ENCODE measurements at regions not wholly inside any gene's neighbourhood (a gene's known extent, or its start where the extent isn't known, plus 50 kb on each side); places are given as distances from the start of the nearest gene placed in this dataset.

DNA sequence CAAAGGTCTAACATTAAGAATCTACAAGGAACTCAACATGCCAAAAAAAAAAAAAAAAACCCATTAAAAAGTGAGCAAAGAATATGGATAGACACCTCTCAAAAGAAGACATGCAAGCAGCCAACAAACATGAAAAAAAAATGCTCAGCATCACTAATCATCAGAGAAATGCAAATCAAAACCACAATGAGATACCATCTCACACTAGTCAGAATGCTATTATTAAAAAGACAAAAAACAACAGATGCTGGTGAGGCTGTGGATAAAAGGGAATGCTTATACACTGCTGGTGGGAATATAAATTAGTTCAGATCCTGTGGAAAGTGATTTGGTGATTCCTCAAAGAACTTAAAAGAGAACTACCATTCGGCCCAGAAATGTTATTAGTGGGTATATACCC lies 257.7 kb upstream of the PLET1 start:
- TF ChIP-seq, protein P1, sequence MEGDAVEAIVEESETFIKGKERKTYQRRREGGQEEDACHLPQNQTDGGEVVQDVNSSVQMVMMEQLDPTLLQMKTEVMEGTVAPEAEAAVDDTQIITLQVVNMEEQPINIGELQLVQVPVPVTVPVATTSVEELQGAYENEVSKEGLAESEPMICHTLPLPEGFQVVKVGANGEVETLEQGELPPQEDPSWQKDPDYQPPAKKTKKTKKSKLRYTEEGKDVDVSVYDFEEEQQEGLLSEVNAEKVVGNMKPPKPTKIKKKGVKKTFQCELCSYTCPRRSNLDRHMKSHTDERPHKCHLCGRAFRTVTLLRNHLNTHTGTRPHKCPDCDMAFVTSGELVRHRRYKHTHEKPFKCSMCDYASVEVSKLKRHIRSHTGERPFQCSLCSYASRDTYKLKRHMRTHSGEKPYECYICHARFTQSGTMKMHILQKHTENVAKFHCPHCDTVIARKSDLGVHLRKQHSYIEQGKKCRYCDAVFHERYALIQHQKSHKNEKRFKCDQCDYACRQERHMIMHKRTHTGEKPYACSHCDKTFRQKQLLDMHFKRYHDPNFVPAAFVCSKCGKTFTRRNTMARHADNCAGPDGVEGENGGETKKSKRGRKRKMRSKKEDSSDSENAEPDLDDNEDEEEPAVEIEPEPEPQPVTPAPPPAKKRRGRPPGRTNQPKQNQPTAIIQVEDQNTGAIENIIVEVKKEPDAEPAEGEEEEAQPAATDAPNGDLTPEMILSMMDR (IDR thresholded peaks at IDR 0.05) = no peak
- TF ChIP-seq, protein P2, sequence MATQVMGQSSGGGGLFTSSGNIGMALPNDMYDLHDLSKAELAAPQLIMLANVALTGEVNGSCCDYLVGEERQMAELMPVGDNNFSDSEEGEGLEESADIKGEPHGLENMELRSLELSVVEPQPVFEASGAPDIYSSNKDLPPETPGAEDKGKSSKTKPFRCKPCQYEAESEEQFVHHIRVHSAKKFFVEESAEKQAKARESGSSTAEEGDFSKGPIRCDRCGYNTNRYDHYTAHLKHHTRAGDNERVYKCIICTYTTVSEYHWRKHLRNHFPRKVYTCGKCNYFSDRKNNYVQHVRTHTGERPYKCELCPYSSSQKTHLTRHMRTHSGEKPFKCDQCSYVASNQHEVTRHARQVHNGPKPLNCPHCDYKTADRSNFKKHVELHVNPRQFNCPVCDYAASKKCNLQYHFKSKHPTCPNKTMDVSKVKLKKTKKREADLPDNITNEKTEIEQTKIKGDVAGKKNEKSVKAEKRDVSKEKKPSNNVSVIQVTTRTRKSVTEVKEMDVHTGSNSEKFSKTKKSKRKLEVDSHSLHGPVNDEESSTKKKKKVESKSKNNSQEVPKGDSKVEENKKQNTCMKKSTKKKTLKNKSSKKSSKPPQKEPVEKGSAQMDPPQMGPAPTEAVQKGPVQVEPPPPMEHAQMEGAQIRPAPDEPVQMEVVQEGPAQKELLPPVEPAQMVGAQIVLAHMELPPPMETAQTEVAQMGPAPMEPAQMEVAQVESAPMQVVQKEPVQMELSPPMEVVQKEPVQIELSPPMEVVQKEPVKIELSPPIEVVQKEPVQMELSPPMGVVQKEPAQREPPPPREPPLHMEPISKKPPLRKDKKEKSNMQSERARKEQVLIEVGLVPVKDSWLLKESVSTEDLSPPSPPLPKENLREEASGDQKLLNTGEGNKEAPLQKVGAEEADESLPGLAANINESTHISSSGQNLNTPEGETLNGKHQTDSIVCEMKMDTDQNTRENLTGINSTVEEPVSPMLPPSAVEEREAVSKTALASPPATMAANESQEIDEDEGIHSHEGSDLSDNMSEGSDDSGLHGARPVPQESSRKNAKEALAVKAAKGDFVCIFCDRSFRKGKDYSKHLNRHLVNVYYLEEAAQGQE (IDR thresholded peaks at IDR 0.05; ENCODE audit: insufficient read depth in 1 of 2, low read depth in 2 of 2, low read length in 1 of 2) = no peak
- TF ChIP-seq POLR2AphosphoS5 (IDR thresholded peaks at IDR 0.05; ENCODE audit: low read depth, low read length) (no peak), TCF7L2 (IDR thresholded peaks at IDR 0.05; ENCODE audit: low read depth, low read length) (no peak)
